ES-I3 (cell line): ENCODE measurements at regions not wholly inside any gene's neighbourhood (a gene's known extent, or its start where the extent isn't known, plus 50 kb on each side); places are given as distances from the start of the nearest gene placed in this dataset.
"Not testable (repeated sequence)": the region's sequence is repeated elsewhere in the genome, so short reads cannot be mapped to it uniquely, and the experiment has no call there.

ENCODE experiments used
- H3K36me3 ChIP-seq: 2 replicates; pipeline ENCODE4 v1.6.1; 2013; ENCODE audit warnings: mild to moderate bottlenecking, low read length, control low read depth, moderate library complexity; ENCODE audit not compliant: insufficient read depth
- H3K4me1 ChIP-seq: 2 replicates; pipeline ENCODE4 v1.6.1; 2013; ENCODE audit warnings: mild to moderate bottlenecking, control low read depth, low read length; ENCODE audit not compliant: insufficient read depth
- H3K9ac ChIP-seq: 2 replicates; pipeline ENCODE4 v1.6.1; 2013; ENCODE audit warnings: low read depth, mild to moderate bottlenecking, low read length, moderate library complexity
- H3K9me3 ChIP-seq: 2 replicates; pipeline ENCODE4 v1.6.1; 2013; ENCODE audit warnings: mild to moderate bottlenecking, low read length, moderate library complexity; ENCODE audit not compliant: control insufficient read depth, insufficient read depth

GRCh38 chr5:106843812-106844416 is 826.8 kb downstream of the EFNA5 start:
- H3K9ac ChIP-seq = no peak overlapping the region
- H3K4me1 ChIP-seq = no peaks in the 10 kb centered on the region
- H3K36me3 ChIP-seq = no peaks in the 10 kb centered on the region
- H3K9me3 ChIP-seq = no peaks in the 10 kb centered on the region; the same call in 1 of the 2 replicates

DNA sequence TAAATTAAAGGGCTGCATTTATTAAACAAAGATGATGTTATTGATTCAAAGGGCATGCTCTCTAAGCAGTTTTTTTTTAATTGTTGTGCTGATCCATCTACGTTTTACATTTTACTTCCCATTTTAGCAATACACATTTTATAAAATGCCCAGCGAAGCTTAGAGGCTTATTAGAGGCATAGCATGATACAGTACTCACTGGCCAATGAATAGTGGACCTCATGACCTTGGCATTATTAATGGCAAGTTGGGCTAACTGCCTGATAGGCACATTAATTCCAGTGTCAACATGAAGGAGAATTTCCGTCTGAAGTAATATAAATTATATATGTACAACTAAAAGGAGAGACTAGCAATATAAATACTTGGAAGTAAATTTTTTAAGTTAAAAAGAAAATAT is 837.2 kb downstream of the EFNA5 start:
- Histone ChIP-seq H3K9ac (no peak overlapping the region), H3K4me1 (no peaks in the 10 kb centered on the region), H3K9me3 (no peaks in the 10 kb centered on the region), H3K36me3 (no peaks in the 10 kb centered on the region)

GRCh38 chr5:106827061-106827460 is 843.7 kb downstream of the EFNA5 start:
- Histone ChIP-seq H3K9ac (no peak overlapping the region), H3K4me1 (no peaks in the 10 kb centered on the region), H3K9me3 (no peaks in the 10 kb centered on the region), H3K36me3 (no peaks in the 10 kb centered on the region)

- no peaks in the 10 kb centered on the region for H3K9me3 ChIP-seq
- no peaks in the 10 kb centered on the region for H3K4me1 ChIP-seq
- no peaks in the 10 kb centered on the region for H3K36me3 ChIP-seq
- no peak overlapping the region for H3K9ac ChIP-seq
Observed at GRCh38 chr5:106825374-106825773, 845.4 kb downstream of the EFNA5 start.

- H3K4me1 ChIP-seq = no peaks in the 10 kb centered on the region
- no peak overlapping the region for H3K9ac ChIP-seq
Observed at GRCh38 chr5:106822851-106823250, 847.9 kb downstream of the EFNA5 start.

DNA sequence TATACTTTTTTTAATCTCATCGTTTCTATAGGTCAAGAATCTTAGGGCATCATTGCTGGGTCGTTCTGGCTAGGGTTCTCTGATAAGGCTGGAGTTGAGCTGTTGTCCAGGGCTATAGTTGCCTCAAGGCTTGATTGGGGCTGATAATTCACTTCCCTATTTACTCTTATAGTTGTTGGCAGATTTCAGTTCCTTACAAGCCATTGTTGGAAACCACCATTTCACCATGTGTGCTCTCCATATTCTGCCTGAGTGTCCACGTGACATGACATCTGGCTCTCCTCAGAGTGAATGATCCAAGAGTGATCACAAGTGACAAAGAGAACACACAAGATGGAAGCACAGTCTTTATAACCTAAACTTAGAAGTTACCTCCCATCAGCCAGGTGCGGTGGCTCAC is 852.2 kb downstream of the EFNA5 start:
- Histone ChIP-seq H3K9ac (no peak overlapping the region), H3K4me1 (no peaks in the 10 kb centered on the region), H3K36me3 (no peaks in the 10 kb centered on the region), H3K9me3 (no peaks in the 10 kb centered on the region)

More at GRCh38 chr5:106822851-106823250, 847.9 kb downstream of the EFNA5 start:
- no peaks in the 10 kb centered on the region for H3K36me3 ChIP-seq
- no peaks in the 10 kb centered on the region for H3K9me3 ChIP-seq

- no peaks in the 10 kb centered on the region for H3K4me1 ChIP-seq
- H3K9ac ChIP-seq = no peak overlapping the region
- H3K9me3 ChIP-seq = no peaks in the 10 kb centered on the region
- H3K36me3 ChIP-seq = no peaks in the 10 kb centered on the region
Observed at GRCh38 chr5:106814961-106815360, 855.8 kb downstream of the EFNA5 start.

DNA sequence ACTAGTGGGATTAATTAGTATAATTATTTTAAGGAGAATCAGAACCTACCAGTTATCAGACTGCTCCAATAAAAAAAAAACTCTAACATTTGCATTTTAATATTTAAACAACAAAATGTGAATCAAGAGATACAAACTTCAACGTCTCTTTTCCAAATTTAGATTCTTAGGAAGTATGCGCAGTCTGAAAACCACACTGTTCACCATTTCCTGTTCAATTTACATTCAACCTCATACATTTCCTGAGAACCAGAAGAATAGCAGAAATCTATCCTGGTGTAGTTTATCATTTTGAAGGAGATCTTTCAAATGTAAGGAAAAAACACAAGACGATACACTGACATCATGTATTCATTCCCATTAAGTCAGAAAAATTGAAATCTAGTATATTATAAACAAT is 869.2 kb downstream of the EFNA5 start:
- Histone ChIP-seq H3K9ac (no peak overlapping the region), H3K36me3 (no peaks in the 10 kb centered on the region), H3K9me3 (no peaks in the 10 kb centered on the region), H3K4me1 (no peaks in the 10 kb centered on the region)

- Histone ChIP-seq H3K4me1 (no peaks in the 10 kb centered on the region), H3K9me3 (no peaks in the 10 kb centered on the region), H3K36me3 (no peaks in the 10 kb centered on the region), H3K9ac (no peak overlapping the region)
Observed at GRCh38 chr5:106797996-106798395, 872.7 kb downstream of the EFNA5 start.

DNA sequence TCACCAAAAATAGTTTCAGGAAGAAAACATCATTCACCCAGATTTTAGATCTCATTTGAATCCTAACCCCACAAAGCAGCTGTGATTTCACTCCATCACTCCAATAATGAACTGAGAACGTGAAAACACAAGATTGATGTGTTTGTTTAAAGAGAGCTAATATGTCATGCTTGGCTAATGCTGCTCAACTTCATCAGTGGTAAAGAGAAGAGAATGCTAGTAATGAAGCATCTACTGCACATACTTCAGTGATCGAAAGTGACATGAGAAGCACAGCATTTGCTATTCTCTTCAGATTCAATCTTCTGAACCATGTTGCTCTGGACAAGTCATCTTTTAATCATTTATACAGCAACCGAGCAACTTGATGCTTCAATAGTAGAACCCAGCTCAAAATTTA is 874.7 kb downstream of the EFNA5 start:
- no peak overlapping the region for H3K9ac ChIP-seq
- H3K9me3 ChIP-seq = no peaks in the 10 kb centered on the region
- H3K4me1 ChIP-seq = no peaks in the 10 kb centered on the region
- H3K36me3 ChIP-seq = no peaks in the 10 kb centered on the region

DNA sequence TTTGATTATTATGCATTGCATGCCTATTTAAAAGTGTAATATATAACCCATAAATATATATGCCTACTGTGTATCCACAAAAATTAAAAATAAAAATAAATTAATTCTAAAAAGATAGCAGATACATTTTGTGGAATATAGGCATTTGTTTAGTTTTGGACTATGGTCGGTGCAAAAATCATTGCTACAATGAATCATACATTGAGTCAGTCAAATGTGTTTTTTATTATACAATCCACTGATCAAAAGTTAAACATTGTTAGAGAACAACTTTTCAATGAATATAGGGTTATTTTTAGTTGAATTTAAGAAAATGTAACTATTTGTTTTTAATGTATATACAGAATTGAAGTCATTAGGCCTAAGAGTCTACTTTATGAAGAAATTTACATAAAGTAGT is 885.9 kb downstream of the EFNA5 start:
- no peaks in the 10 kb centered on the region for H3K36me3 ChIP-seq
- H3K9me3 ChIP-seq = no peaks in the 10 kb centered on the region
- H3K9ac ChIP-seq = no peak overlapping the region
- no peaks in the 10 kb centered on the region for H3K4me1 ChIP-seq

DNA sequence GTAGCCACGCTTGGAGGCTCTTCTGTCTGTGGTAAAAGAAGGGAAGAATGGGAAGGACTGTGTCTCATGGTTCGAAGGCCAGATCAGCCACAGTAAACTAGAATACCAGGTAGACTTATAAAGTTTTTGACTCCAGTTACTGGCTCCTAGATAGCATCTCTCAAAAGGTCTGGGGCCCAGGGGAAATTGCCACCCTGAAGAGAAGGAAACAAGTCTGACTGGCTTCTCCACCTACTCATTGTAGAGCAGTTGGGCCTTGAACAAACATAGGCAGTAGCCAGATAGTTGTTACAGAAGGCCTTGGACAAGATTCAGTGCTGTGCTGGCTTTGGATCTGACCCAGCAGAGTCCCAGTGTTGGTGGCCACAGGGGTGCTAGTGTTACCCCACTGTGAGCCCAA is 890.4 kb downstream of the EFNA5 start:
- H3K9ac ChIP-seq = no peak overlapping the region
- no peaks in the 10 kb centered on the region for H3K36me3 ChIP-seq
- no peaks in the 10 kb centered on the region for H3K4me1 ChIP-seq
- H3K9me3 ChIP-seq = no peaks in the 10 kb centered on the region

DNA sequence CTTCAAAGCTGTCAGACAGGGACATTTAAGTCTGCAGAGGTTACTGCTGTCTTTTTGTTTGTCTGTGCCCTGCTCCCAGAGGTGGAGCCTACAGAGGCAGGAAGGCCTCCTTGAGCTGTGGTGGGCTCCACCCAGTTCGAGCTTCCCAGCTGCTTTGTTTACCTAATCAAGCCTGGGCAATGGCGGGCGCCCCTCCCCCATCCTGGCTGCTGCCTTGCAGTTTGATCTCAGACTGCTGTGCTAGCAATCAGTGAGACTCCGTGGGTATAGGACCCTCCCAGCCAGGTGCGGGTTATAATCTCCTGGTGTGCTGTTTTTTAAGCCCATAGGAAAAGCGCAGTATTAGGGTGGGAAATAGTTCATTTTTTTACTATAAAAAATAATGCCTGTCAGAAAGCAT is 894.2 kb downstream of the EFNA5 start:
- not testable (repeated sequence) for H3K9me3 ChIP-seq, H3K36me3 ChIP-seq, H3K9ac ChIP-seq, H3K4me1 ChIP-seq

DNA sequence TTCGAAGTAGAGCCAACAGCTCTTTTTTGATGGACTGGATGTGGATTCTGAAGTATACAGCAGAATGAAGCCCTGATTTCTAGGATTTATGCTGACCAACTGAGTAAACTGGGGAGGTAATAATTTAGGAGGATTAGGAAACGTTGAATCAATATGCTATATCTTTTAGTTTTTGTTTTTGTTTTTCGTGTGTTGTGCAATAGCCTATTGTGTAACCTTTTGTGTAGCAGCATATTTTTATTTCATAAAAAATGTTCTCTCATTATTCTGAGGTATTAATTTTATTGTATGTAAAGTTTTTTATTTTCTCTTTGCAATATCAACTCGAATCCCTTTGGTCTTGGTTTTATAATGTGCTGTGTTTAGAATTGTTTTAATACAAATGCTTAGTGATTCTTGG is 902.3 kb downstream of the EFNA5 start:
- H3K9me3 ChIP-seq = no peaks in the 10 kb centered on the region
- no peaks in the 10 kb centered on the region for H3K36me3 ChIP-seq
- H3K9ac ChIP-seq = no peak overlapping the region
- no peaks in the 10 kb centered on the region for H3K4me1 ChIP-seq

- Histone ChIP-seq H3K36me3 (no peaks in the 10 kb centered on the region), H3K9me3 (no peaks in the 10 kb centered on the region), H3K4me1 (no peaks in the 10 kb centered on the region), H3K9ac (no peak overlapping the region)
Observed at GRCh38 chr5:106766916-106767315, 903.8 kb downstream of the EFNA5 start.

DNA sequence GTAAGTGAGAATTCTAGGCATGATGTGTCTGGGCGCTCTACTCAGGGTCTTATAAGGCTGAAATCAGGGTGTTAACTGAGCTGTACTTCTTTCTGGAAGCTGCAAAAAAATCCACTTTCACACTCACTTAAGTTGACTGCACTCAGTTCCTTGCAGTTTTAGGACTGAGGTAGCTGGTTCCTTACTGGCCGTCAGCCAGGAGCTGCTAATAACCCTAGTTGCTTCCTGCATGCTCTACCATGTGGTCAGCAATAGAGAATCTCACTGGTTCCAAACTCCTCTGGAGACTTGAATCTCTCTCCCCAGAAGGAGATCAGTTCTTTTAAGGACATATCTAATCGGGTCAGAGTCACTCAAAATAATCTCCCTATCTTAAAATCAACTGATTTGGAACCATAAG is 911.2 kb downstream of the EFNA5 start:
- Histone ChIP-seq H3K9ac (no peak overlapping the region), H3K4me1 (peaks cover 15% of the 10 kb centered on the region), H3K9me3 (no peaks in the 10 kb centered on the region), H3K36me3 (no peaks in the 10 kb centered on the region)
